Inflammatory macrophage treated with lipopolysaccharide for 1 hour (primary cell): ENCODE measurements at regions not wholly inside any gene's neighbourhood (a gene's known extent, or its start where the extent isn't known, plus 50 kb on each side); places are given as distances from the start of the nearest gene placed in this dataset.
"Not testable (repeated sequence)": the region's sequence is repeated elsewhere in the genome, so short reads cannot be mapped to it uniquely, and the experiment has no call there.

Experiments used
- DNase-seq, 2 donors: peaks; one replicate each; pipeline ENCODE4 v3.0.0-alpha.2; 2020 to 2022

DNA sequence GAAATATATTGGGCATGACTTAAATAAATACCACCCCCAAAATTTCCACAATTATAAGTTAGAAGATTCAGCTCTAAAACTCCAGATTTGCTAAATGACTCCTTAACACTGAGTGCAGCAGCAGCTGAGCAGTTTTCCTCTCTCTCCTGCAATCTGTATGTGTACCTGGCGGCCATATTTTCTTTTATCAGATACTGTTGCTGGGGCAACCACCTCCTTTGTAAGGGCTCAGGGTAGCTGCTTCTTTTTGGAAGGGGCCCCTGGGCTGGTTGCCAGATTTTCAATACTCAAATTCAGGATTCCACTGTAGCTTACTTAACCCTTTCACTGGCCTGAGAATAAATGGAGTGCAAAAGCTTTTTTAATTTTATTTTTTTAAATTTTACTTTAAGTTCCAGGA, 197.0 kb downstream of the TAF11L14 start:
- no peak for DNase-seq

DNA sequence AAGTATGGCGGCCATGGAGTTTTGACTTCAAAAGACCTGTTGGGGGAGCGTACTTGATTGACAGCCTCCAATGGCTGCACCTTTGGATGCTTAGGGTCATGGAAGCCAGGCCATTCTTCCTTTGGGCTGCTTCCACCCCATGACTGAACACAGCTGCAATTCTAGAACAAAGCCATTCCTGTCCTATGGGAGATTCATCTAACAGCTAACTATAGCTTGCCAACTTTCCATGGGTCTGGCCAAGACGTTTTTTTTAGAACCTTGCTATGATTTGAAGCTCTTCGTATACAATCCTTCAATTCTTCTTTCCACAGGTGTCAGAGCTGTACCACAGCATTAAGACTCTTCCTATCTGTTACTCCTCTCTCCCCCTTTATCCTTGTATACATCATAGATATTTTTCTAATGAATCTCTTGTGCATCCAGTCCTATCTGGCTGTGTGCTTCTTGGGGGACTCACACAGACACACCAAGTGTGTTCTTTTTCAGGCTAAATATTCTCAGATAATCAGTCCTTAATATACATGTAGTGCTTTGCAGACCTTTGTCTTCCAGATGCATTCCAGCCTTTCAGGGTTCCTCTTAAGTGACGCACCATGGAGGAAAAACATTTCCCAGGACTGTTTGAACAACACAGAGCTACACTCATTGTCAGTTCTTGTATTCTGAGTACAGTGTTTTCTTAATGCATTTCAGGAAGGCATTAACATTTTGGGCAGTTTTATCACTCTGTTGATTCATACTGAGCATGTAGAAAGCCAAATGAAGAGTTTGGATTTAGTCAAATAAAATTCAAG, 198.9 kb downstream of the TAF11L14 start:
- DNase-seq = no peak

DNA sequence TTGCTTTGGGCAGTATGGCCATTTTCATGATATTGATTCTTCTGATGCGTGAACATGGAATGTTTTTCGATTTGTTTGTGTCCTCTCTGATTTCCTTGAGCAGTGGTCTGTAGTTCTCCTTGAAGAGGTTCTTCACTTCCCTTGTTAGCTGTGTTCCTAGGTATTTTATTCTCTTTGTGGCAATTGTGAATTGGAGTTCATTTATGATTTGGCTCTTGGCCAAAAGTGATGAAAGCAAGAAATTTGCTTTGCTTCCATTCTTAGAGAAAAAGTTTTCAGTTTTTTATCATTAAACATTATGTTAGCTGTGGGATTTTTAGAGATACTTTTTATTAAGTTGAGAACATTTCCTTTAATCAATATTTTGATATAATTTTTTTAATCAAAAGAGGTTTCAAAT, 203.5 kb downstream of the TAF11L14 start:
- no peak for DNase-seq

DNA sequence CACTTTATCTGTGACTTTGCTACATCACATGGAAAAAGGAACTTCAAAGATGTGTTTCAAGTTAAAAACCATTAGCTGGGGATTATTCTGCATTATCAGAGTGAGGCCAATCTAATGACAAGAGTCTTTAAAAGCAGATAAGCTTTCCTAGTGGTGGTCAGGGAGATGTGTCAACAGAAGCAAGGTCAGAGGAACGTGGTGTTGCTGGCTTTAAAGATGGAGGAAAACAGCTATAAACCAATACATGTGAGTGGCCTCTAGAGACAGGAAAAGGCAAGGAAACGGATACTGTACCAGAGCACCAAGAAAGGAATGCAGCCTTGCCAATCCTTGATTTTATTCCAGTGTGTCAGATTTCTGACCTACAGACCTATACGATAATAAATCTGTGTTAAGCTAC, 204.2 kb downstream of the TAF11L14 start:
- DNase-seq = no peak

DNA sequence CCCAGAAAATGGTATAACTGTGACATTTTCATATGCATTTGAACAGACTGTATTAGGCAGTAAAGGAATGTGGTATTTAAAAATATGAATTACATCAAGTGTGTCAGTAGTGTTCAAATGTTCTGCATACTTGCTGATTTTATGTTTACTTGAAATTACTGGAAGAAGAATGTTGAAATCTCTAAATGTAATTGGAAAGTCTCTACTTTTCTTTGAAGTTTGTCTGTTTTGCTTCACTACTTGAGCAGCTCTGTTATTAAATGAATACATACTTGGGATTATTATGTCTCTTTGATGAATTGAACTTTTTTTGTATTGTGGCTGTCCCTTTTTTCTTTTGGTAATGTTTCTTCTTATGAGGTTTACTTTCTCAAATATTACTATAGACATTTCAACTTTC, 205.6 kb downstream of the TAF11L14 start:
- no peak for DNase-seq

DNA sequence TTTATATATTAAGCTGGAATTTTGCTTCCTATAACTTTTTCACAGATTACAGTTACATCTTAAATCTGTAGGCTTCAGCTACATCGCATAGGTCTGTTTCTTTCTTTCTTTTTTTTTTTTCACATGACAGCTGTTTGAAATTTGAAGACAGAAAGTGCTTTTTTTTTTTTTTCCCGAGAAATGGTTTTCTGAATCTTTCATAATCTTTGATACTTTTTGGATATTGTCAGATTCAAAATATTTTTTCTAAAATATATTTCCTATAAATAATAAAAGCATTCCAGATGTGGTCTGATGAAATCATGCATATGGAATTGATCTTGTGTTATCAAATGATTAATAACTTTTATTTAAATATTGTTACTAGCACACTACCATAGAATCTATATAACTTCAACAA, 212.2 kb downstream of the TAF11L14 start:
- DNase-seq = no peak

DNA sequence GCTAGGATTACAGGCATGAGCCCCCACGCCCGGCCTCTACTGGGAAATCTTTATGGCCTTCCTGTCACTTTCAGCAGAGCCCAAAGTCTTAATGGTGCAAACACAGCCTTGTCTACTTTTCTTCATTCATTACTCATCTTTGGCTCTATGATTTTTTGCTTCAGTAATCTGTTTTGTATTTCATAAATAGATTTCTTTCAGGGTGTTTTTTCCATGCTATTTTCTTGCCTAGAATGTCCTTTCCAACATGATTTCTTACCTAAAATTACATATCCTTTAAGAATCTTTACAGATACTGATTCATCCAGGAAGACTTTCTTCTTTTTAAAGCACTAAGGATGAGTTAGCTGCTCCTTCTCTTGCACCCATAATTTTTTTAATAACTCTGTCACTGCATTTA, 213.0 kb downstream of the TAF11L14 start:
- no peak for DNase-seq

DNA sequence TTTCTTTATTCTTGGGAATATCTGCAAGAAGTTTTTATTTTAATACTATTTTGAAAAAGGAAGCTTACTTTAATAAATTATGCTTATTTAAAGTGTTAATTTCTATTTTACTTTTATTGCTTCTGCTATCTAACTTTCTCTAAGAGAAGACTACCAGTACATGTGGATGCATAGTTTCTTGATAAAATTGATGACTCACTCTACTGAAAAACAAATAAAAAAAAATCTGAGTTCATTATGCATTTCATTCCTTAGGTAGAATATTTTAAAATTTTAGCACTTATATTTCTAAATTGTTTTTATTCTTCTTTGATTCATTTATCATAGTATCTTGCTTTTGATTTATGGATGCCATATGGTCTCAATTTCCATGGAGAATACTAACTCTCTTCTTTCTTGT, 217.9 kb downstream of the TAF11L14 start:
- DNase-seq = no peak

DNA sequence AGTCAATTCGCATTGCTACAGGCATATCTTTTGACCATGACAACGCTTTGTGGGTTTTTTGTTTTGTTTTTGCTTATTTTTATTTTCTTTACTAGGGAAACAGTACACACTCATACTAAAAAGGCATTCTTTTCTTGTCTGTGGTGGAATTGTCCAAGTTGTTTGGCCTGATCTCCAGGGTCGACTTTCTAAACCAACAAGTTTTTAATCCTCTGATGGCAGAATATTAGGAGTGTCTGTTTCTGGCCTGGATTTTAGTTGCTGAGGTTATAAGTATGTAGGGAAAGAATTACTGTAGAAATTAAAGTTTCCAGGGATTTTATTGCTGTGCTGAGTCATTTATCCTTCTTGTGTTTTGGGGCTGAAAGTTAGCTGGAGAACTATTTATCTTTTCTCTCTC, 218.5 kb downstream of the TAF11L14 start:
- DNase-seq = no peak

DNA sequence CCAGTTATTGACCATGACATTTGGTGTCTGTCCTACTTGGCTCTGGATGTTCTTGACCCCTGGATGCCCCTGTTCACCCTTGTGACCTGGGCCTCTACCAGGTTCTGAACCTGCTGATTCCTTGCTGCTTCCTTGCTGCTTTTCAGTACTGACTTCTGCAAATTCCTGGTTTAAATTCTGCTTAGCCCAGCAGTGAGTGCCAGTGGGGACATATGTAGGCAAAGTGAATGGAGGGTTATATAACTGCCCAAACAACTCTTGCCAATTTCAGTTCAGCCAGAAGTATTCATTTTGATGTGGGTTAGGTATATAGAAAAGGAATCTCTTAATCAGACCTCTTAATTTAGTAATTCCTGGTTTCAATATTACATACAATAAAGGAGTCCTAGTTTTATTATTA, 220.6 kb downstream of the TAF11L14 start:
- DNase-seq = no peak

DNA sequence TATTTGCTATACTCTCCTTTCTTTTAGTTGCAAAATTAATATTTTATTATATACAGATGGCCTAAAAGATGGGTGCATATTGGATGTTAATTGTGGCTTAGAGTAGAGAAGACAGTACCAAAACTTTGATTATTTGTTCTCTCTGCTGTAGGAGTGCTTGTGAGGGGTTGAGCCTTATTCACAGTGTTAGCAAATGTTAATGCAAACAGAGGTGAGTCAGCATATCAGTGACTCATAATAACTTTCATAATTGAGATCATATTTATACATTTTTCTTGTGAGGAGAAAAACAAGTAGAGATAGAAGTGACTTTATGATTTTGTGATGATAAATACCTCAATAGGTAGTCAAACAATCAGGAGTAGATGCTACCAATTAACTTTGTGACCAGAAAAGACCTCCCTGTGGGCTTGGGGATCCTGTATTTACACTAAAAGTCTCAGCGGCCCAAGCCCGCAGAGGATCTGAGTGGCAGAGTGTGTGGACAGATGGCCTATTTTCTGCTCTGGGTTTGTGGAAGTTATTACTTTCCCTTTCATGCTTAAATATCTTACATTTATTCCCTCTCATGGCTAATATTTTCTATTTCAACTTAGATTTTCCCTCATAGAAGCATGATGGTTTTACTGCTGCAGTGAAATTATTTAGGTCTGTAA, 226.5 kb downstream of the TAF11L14 start:
- DNase-seq = no peak

DNA sequence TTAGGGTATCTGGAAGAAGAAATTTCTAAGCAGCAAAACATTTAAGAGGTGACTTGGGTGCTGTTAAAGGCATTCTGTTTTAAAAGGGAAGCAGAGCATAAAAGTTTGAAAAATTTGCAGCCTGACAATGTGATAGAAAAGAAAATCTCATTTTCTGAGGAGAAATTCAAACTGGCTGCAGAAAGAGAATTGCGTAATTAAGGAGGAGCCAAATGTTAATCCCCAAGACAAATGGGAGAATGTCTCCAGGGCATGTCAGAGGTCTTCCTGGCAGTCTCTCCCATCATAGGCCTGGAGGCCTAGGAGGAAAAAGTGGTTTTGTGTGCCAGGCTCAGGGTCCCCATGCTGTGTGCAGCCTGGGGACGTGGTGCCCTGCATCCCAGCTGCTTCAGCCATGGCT, 230.6 kb downstream of the TAF11L14 start:
- DNase-seq = not testable (repeated sequence)

DNA sequence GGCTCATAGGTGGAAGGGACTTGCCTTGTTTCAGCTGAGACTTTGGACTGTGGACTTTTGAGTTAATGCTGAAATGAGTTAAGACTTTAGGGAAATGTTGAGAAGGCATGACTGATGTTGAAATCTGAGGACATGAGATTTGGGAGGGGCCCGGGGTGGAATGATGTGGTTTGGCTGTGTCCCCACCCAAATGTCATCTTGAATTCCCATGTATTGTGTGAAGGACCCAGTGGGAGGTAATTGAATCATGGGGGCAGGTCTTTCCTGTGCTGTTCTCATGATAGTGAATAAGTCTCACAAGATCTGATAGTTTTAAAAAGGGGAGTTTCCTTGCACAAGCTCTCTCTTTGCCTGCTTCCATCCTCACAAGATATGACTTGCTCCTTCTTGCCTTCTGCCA, 231.7 kb downstream of the TAF11L14 start:
- DNase-seq = not testable (repeated sequence)

DNA sequence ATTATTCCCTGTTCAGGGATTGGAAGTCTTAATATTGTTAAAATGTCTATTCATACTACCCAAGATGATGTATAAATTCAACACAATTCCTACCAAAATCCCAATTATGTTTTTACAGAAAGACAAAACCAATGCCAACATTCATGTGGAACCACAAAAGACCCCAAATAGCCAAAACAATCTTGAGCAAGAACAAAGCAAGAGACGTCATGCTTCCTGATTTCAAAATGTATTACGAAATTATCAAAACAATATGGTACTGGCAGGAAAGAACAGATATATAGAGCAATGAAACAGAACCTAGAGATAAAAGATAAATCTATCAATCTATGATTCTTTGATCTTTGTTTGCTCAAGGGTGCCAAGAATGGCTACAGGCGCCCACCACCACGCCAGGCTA, 237.9 kb downstream of the TAF11L14 start:
- no peak for DNase-seq

DNA sequence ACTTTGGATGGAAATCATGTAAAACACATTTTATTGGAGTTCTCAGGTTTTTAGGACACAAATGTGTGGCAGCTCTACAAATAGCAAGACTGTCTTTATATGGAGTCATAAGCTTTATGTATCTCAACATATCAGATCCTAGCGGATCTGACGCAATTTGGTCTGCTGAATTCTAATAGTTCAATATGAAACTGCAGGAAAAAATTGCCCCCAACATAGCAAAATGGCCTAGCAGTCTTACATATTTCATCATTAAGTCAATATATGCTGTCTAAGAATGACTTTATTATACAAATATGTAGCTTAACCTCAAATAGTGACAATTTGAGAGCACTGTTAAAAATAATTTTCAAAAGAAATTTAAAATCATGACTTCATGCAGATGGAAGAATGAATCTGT, 244.3 kb downstream of the TAF11L14 start:
- no peak for DNase-seq

DNA sequence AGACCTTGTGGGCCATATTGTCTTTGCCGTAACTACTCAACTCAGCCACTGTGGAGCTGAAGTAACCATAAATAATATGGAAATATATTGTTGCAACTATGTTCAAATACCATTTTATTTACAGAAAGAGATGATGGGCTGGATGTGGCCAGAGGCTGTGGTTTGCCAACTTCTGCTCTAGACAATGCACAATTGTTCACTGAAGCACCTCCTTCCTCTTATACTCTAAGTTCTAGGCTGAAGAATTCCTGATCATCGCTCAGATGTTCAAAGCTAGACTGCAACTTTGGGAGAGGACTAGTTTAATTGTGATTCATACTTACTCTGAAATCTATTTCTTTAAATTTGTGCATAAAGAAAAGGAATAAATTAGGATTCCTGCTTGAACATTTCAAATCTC, 245.0 kb downstream of the TAF11L14 start:
- no peak for DNase-seq

DNA sequence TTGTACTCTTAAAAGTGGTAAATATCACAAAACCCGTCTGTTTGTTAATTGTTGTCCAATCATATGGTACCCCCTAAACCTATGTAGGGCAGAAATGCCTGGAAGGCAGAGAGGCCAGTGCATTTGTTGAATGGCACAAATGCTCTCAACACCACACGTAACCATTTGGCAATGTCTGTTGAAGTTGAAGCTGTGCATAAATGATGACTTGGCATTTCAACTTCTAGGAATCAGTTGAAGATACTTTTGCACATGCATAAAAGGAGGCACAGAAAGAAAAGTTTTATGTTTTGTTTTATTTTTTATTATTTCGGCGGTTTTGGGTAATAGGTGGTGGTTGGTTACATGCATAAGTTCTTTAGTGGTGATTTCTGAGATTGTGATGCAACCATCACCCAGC, 246.6 kb downstream of the TAF11L14 start:
- DNase-seq = no peak

DNA sequence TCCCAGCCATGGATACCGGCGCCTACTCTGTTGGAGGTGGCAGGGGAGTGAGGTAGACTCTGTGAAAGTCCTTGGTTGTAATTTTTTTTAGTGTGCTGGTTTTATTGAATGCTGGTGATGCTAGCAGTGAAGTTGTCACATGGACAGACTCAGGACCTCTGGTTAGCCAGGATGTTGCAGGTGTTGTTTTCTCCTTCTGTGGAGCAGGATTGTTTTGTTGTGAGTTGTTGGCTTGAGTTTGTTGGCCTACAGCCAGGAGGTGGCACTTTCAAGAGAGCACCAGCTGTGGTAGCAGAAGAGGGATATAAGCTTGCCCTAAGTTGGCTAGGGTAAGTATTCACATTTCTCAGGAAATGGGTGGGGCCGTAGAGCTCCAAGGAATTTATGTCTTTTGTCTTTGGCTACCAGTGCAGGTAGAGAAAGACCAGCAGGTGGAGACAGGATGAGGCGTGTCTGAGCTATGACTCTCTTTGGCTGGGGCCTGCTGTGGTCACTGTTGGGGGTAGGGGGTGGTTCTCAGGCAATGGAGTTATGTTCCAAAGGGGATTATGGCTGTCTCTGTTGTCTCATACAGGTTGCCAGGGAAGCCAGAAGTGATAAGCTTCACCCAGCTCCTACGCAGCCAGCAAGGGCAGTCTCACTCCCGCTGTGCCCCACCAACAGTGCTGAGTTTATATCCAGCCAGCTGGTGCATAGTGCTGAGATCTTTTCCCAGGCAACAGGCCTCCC, 248.7 kb downstream of the TAF11L14 start:
- no peak for DNase-seq

DNA sequence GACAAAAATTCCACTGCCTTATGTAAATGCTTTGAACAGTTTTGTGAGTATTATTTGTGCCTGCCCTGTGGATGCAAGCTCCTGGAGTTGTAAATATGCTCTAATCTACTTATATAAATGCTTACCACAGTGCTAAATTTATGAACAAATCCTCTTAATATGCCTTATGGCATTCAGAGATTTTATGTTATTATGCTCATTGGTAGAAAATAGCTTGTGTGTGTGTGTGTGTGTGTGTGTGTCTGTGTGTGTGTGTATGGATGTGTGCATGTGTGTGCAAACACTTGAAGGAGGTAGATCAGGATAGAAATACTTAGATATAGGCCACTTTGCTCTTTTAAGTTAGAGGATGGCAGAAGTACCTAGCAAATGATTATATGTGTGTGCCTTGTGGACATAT, 253.9 kb downstream of the TAF11L14 start:
- DNase-seq = no peak

DNA sequence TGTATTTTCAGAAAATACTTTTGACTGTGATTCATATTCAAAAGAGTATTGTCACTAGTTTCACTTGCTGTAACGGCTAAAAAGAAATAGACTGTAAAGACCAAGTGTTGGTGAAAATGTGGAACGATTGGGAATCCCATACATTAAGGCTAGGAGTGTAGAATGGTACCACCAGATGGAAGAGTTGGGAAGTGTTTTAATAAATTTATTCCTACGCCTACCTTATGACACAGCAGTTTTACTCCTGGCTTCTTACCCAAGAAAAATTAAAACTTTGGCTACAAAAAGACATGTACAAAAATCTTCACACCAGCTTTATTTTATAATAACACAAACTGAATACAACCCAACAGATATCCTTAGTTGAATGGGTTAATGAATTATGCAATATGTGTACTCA, 256.2 kb downstream of the TAF11L14 start:
- DNase-seq = no peak

DNA sequence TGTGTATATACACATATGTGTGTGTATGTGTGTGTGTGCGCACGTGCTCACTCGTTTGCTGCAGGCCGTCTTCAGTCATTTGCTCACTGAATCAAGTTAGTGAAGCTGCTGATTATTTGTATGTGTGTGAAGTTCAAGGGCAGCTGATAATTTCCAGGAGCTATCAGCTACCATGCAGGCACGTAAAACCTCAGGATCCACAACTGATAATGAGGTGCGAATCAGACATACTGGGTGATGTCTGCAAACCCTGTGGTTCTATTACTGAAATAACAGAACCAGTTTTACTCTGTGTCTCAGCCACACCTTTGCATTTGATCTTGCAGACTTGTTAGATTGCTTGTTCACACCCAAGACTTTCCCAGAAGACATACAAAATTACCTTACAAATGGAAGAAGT, 257.6 kb downstream of the TAF11L14 start:
- no peak for DNase-seq

DNA sequence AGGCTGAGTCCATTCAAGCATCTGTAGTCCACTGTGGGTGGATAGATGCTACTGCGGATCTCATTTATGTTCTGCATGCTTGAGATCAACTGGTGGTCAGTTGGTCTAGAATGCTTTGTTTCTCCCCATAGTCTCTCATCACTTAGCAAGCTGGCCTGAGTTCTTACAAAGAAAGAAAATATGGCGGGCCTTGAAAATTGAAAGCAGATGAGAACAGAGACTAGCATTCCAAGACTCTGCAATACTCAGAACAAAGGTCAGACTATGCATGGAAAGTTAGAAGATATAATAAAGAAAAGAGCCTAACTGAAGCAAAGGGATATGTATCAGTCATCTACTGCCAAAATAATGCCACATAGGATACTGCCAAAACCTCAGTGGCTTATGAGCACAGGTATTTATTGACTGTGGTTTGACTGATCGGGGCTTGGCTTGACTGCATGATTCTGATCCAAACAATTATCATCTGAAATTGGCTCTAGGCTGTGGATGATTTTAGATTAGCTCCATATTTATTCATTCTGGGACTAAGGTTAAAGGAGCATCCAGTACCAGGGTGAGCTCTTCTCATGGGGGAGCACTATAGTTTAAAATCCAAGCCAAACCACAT, 258.9 kb downstream of the TAF11L14 start:
- DNase-seq = no peak

DNA sequence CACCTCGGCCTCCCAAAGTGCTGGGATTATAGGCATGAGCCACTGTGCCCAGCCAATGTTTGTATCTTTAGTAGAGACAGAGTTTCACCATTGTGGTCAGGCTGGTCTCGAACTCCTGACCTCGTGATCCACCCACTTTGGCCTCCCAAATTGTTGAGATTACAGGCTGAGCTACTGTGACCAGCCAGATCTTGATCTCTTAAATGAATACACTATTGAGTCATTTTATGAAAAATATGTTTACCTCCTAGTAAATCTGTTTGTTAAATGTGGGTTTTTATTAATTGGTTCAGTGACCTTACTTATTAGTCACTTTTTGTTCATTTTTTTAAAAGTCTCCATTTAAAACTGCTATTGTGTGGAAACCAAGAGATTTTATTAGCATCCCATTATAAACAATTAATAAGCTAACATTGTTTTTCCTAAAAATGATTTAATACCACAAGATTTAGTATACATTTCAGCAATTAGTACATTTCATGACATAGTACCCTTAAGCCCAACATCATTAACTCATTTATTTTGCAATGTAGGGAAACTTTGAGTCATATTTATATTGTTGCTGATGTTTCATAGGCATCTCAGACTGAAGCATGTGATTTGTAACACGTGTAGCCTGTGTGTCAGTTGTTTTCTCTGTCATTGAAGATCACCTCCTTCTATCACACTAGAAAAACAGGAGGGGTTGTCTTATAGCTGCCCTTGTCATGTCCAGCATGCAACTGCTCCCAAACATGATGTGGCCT, 261.2 kb downstream of the TAF11L14 start:
- peak; percentile 22 to 23 for DNase-seq
